H9 (cell line): ENCODE measurements at regions not wholly inside any gene's neighbourhood (a gene's known extent, or its start where the extent isn't known, plus 50 kb on each side); places are given as distances from the start of the nearest gene placed in this dataset.

Source experiments
- DNase-seq: peaks from one replicate; pipeline ENCODE4 v3.0.0-alpha.2; 2017
- H2AFZ ChIP-seq: one replicate; pipeline ENCODE4 v1.6.1; 2013; ENCODE audit warnings: mild to moderate bottlenecking, low read length, control low read depth, moderate library complexity
- H2AK5ac ChIP-seq: 2 replicates; pipeline ENCODE4 v1.6.1; 2013; ENCODE audit warnings: low read length, control low read depth, mixed read lengths; ENCODE audit not compliant: insufficient read length
- H2BK120ac ChIP-seq: one replicate; pipeline ENCODE4 v1.6.1; 2013; ENCODE audit warnings: low read depth, mild to moderate bottlenecking, low read length, control low read depth, inconsistent platforms; ENCODE audit not compliant: poor library complexity, severe bottlenecking
- H2BK12ac ChIP-seq: 2 replicates; pipeline ENCODE4 v1.6.1; 2013; ENCODE audit warnings: low read length, control low read depth, mixed read lengths, low read depth; ENCODE audit not compliant: insufficient read length
- H2BK15ac ChIP-seq: 2 replicates; pipeline ENCODE4 v1.6.1; 2013; ENCODE audit warnings: low read depth, low read length, control low read depth
- H2BK20ac ChIP-seq: one replicate; pipeline ENCODE4 v1.6.1; 2013; ENCODE audit warnings: low read depth, mild to moderate bottlenecking, low read length, control low read depth, inconsistent platforms; ENCODE audit not compliant: poor library complexity, severe bottlenecking
- H2BK5ac ChIP-seq: 2 replicates; pipeline ENCODE4 v1.6.1; 2013; ENCODE audit warnings: low read length, control low read depth, mixed read lengths; ENCODE audit not compliant: insufficient read length
- H3K14ac ChIP-seq: 2 replicates; pipeline ENCODE4 v1.6.1; 2013; ENCODE audit warnings: low read length, control low read depth; ENCODE audit not compliant: insufficient read depth
- H3K18ac ChIP-seq: 2 replicates; pipeline ENCODE4 v1.6.1; 2013; ENCODE audit warnings: low read depth, mild to moderate bottlenecking, mixed read lengths, low read length, control low read depth; ENCODE audit not compliant: insufficient read length
- H3K23ac ChIP-seq: 2 replicates; pipeline ENCODE4 v1.6.1; 2013; ENCODE audit warnings: low read length, control low read depth, mixed read lengths, low read depth; ENCODE audit not compliant: insufficient read length
- H3K23me2 ChIP-seq: 2 replicates; pipeline ENCODE4 v1.6.1; 2013; ENCODE audit warnings: low read depth, mild to moderate bottlenecking, mixed read lengths, low read length, control low read depth; ENCODE audit not compliant: insufficient read length, poor library complexity, severe bottlenecking
- H3K27ac ChIP-seq: 2 replicates; pipeline ENCODE4 v1.5.1; 2013; ENCODE audit warnings: low read length, control low read depth, mixed read lengths, low read depth; ENCODE audit not compliant: insufficient read length
- H3K27me3 ChIP-seq: 2 replicates; pipeline ENCODE4 v1.6.1; 2013; ENCODE audit warnings: low read length, control low read depth, inconsistent platforms; ENCODE audit not compliant: insufficient read depth
- H3K4ac ChIP-seq: 2 replicates; pipeline ENCODE4 v1.6.1; 2013; ENCODE audit warnings: low read depth, mild to moderate bottlenecking, control low read depth, inconsistent platforms, low read length, moderate library complexity
- H3K4me1 ChIP-seq: 2 replicates; pipeline ENCODE4 v1.6.1; 2013; ENCODE audit warnings: low read length, control low read depth, inconsistent platforms; ENCODE audit not compliant: insufficient read depth
- H3K4me2 ChIP-seq: 2 replicates; pipeline ENCODE4 v1.6.1; 2013; ENCODE audit warnings: low read length, control low read depth, mixed read lengths; ENCODE audit not compliant: insufficient read length, insufficient read depth
- H3K56ac ChIP-seq: 2 replicates; pipeline ENCODE4 v1.6.1; 2013; ENCODE audit warnings: low read depth, mild to moderate bottlenecking, mixed read lengths, low read length, control low read depth; ENCODE audit not compliant: insufficient read length
- H3K79me1 ChIP-seq: 2 replicates; pipeline ENCODE4 v1.6.1; 2013; ENCODE audit warnings: low read depth, mild to moderate bottlenecking, moderate library complexity, low read length, control low read depth, inconsistent platforms; ENCODE audit not compliant: insufficient read depth, poor library complexity, severe bottlenecking
- H3K79me2 ChIP-seq: 2 replicates; pipeline ENCODE4 v1.6.1; 2013; ENCODE audit warnings: low read length, control low read depth, inconsistent platforms; ENCODE audit not compliant: insufficient read depth
- H3K9ac ChIP-seq: 2 replicates; pipeline ENCODE4 v1.6.1; 2013; ENCODE audit warnings: low read length, control low read depth, mixed read lengths; ENCODE audit not compliant: insufficient read length; ENCODE audit errors: extremely low read depth
- H3K9me3 ChIP-seq: one replicate; pipeline ENCODE4 v1.6.1; 2013; ENCODE audit warnings: low read depth, low read length, inconsistent platforms; ENCODE audit not compliant: control insufficient read depth
- H3T11ph ChIP-seq: one replicate; pipeline ENCODE4 v1.6.1; 2013; ENCODE audit warnings: mild to moderate bottlenecking, low read length, control low read depth, inconsistent platforms
- H4K20me1 ChIP-seq: one replicate; pipeline ENCODE4 v1.6.1; 2013; ENCODE audit not compliant: control insufficient read depth, insufficient read length, insufficient read depth
- H4K5ac ChIP-seq: 2 replicates; pipeline ENCODE4 v1.6.1; 2013; ENCODE audit warnings: low read depth, mild to moderate bottlenecking, mixed read lengths, low read length, control low read depth; ENCODE audit not compliant: insufficient read length
- H4K8ac ChIP-seq: replicated peaks from 2 replicates; pipeline ENCODE4 v1.6.1; 2013; ENCODE audit warnings: low read length, control low read depth, mixed read lengths, low read depth; ENCODE audit not compliant: insufficient read length
- H4K91ac ChIP-seq: 2 replicates; pipeline ENCODE4 v1.6.1; 2013; ENCODE audit warnings: low read depth, mild to moderate bottlenecking, moderate library complexity, mixed read lengths, low read length, control low read depth; ENCODE audit not compliant: insufficient read length
- H3K27ac Mint-ChIP-seq, 3 experiments: 2 replicates in 2 of 3; 3 replicates in 1 of 3; pipeline ENCODE4 v1.8.0; 2020 to 2021; ENCODE audit warnings: mixed read lengths in 3 of 3, mild to moderate bottlenecking in 1 of 3, moderate library complexity in 1 of 3
- H3K27me3 Mint-ChIP-seq: 2 replicates; pipeline ENCODE4 v1.8.0; 2021; ENCODE audit warnings: low read depth, mild to moderate bottlenecking, moderate library complexity, mixed read lengths
- H3K36me3 Mint-ChIP-seq, 3 experiments: 2 replicates in 2 of 3; 3 replicates in 1 of 3; pipeline ENCODE4 v1.8.0; 2020 to 2021; ENCODE audit warnings: low read depth in 3 of 3, mixed read lengths in 3 of 3; ENCODE audit not compliant: insufficient read depth in 1 of 3
- H3K4me1 Mint-ChIP-seq, 2 experiments: 2 replicates each; pipeline ENCODE4 v1.8.0; 2020; ENCODE audit warnings: mixed read lengths in 2 of 2
- H3K4me3 Mint-ChIP-seq, 2 experiments: 2 replicates in 1 of 2; 3 replicates in 1 of 2; pipeline ENCODE4 v1.8.0; 2020 to 2021; ENCODE audit warnings: mild to moderate bottlenecking in 2 of 2, mixed read lengths in 2 of 2, moderate library complexity in 1 of 2
- H3K9me3 Mint-ChIP-seq, 2 experiments: 2 replicates in 1 of 2; 3 replicates in 1 of 2; pipeline ENCODE4 v1.8.0; 2020; ENCODE audit warnings: mild to moderate bottlenecking in 2 of 2, mixed read lengths in 2 of 2, moderate library complexity in 1 of 2
- CTCF ChIP-seq: fragments of 200-600 bp; sonication (generic); conservative IDR thresholded peaks from 3 replicates; pipeline ENCODE4 v1.8.0; 2021; ENCODE audit warnings: antibody characterized with exemption, mild to moderate bottlenecking
- WGBS: extraction: QIAGEN DNeasy Blood & Tissue Kit; methylation state at CpG from one replicate; pipeline ENCODE4 v1.1.7; 2013; ENCODE audit warnings: missing lambda C conversion rate, low lambda C conversion rate, mixed read lengths; ENCODE audit not compliant: insufficient read length; ENCODE audit errors: extremely low coverage; 5-methylcytosine and 5-hydroxymethylcytosine counted together

- H3K9ac ChIP-seq: no peak overlapping the region
- no peak overlapping the region for H3K4ac ChIP-seq
- H4K20me1 ChIP-seq: no peaks in the 10 kb centered on the region
- Mint-ChIP-seq H3K27me3 (no peaks in the 10 kb centered on the region), H3K36me3 (no peaks in the 10 kb centered on the region), H3K27ac (no peak overlapping the region), H3K4me3 (no peak overlapping the region), H3K9me3 (no peaks in the 10 kb centered on the region), H3K4me1 (peaks cover 6 to 9% of the 10 kb centered on the region in 2 experiments; a peak in 3 of 4 replicates)
- no peaks in the 10 kb centered on the region for H3K23me2 ChIP-seq
- H2BK5ac ChIP-seq: no peak overlapping the region
- no peaks in the 10 kb centered on the region for H3K79me2 ChIP-seq
- no peaks in the 10 kb centered on the region for H3K27me3 ChIP-seq
- no peak overlapping the region for H2AK5ac ChIP-seq
- H3K9me3 ChIP-seq: no peaks in the 10 kb centered on the region
- H3T11ph ChIP-seq: no peak overlapping the region
- H3K4me1 ChIP-seq: no peaks in the 10 kb centered on the region; the same call in 1 of the 2 replicates
- WGBS: no CpG with 5 or more reads among the region's 2 CpGs
- no peak overlapping the region for H3K14ac ChIP-seq
- no peak overlapping the region for H3K23ac ChIP-seq
- DNase-seq: no peak
- no peak overlapping the region for H2BK120ac ChIP-seq
- no peak overlapping the region for H3K56ac ChIP-seq
- H2BK12ac ChIP-seq: no peak overlapping the region
- no peak overlapping the region for H3K27ac ChIP-seq
- H3K18ac ChIP-seq: no peak overlapping the region
- H2BK20ac ChIP-seq: no peak overlapping the region
- H4K91ac ChIP-seq: no peak overlapping the region
- H2AFZ ChIP-seq: no peak overlapping the region
- H4K5ac ChIP-seq: no peak overlapping the region
- H2BK15ac ChIP-seq: no peak overlapping the region
- no peak overlapping the region for H3K4me2 ChIP-seq
- H4K8ac ChIP-seq: no peak overlapping the region
- no peaks in the 10 kb centered on the region for H3K79me1 ChIP-seq
- no peak for TF ChIP-seq CTCF
Observed at GRCh38 chr4:111930659-111931058, 214.6 kb upstream of the FAM241A start.
